ENCODE measurements at regions not wholly inside any gene's neighbourhood (a gene's known extent, or its start where the extent isn't known, plus 50 kb on each side); places are given as distances from the start of the nearest gene placed in this dataset.
"Not testable (repeated sequence)": the region's sequence is repeated elsewhere in the genome, so short reads cannot be mapped to it uniquely, and the experiment has no call there.

DNA sequence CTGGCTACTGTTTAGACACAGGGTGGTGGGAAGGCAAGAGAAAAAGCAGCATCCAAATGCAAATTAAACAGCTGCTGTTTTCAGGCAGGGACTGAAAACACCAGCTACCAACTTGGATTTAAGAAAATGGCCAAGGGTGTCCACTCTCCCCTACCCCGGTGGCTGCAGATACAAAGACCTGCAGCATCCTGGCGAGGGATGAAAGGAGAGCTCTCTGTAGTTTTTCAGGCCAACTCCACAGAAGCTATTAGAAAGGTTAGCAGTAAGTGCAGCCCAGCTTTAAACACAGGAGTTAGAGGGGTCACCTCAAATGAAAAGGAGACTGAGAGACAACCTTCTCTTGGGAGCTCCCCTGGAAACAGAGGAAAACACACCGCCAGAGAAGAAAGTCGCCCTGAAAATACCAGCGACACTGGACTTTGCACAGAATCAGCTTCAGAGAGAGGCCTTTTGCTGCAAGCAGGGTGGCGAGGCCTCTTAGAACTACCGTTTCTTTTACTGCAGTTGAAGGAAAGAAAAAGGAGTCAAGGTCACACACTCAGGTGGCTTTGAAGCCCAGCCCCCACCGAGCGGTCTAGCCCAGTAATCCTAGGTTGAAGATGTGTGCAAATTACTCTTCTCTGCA lies 74.4 kb upstream of the TIAM1 start:
- in situ Hi-C loops (cut with MboI; ENCODE audit: low sequenced_read_pairs) = no loop called here

DNA sequence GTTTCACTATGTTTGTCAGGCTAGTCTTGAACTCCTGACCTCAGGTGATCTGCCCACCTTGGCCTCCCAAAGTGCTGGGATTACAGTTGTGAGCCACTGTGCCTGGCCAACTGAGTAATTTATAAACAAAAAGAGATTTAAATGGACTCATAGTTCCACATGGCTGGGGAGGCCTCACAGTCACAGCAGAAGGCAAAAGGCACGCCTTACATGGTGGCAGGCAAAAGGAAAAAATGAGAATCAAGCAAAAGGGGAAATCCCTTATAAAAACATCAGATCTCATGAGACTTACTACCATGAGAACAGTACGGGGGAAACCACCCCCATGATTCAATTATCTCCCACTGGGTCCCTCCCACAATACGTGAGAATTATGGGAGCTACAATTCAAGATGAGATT lies 73.2 kb upstream of the TIAM1 start:
- in situ Hi-C loops (cut with MboI; ENCODE audit: low sequenced_read_pairs) = not testable (repeated sequence)

GRCh38 chr21:31416465-31416864 lies 72.4 kb upstream of the TIAM1 start:
- in situ Hi-C loops (cut with MboI; ENCODE audit: low sequenced_read_pairs) = no loop called here

DNA sequence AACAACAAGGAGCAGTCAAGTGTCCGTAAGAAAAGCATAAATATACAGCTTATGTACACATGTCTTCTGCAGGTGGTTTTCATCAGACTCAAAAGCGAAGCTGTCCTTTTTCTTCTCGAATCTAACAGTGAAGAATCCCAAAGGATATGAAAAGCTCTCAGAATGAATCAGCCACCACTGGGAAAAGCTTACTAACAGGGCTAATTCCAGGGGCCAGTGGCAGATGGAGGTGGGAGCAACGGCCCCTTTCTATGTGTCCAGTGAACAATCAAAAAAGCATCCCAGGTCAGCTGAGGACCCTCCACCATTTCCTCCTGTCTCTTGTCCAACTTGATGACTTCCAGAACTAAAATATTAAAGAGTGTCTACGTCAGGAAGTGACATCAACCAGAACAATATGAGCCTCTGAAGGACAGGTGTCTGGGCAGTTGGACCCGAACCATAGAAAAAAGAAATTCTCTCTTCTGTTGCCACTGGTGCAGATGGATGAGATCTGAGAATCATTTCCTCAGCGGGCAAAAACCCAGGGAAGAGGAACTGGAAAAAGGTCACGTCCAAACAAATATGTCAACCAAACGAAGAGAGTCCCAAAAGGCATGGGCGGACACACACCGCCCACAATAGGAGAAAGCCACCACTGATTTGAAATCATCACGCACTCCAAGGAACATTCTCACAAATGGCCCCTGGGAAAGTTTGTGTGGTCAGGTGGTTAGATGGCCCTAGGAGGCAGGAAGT lies 70.4 kb upstream of the TIAM1 start:
- in situ Hi-C loops (cut with MboI; ENCODE audit: low sequenced_read_pairs) = no loop called here

DNA sequence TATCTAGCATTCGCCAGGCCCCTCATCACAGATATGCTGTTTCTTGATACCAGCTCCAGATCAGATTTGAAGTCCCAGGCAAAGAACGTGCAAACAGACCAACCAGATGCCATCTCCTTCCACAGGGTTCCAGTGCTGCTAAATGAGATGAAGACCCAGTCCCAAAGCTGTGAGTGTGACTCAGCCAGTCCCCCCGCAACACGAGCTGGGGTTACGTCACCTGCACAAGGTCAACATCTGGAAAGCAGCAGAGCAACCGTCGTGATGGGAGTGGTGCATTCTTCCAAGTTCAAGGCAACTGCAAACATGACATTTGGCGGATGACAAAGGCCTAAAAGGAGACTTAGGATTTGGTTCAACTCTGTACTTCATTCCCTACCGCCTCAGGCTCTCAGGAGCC lies 69.6 kb upstream of the TIAM1 start:
- in situ Hi-C loops (cut with MboI; ENCODE audit: low sequenced_read_pairs) = no loop called here

DNA sequence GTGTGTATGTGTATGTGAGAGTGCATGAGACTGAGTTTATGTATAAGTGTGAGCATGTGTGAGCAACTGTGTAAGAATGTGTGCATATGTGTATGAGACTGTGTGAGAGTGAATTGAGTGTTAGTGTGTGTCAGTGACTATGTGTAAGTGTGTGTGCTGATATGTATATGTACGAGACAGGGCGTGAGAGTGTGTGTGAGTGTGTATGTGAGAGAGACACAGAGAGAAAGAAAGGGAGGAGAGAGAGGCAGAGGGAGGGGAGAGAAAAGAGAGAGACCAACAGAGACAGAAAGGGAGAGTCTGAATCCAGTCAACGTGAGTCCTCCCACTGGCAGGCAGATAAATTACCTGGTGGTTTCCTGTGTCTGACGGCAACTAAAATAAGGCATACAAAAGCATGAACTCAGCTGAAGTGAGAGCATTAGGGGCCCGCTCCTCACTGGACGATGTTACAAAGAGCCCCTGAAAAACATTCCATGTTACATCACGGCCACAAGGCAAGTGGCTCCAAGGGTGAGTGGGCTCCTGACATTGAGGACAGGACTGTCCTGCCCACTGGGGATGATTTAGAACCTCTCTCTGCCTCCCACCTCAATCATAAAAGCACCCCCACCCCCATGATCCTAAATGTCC lies 66.6 kb upstream of the TIAM1 start:
- in situ Hi-C loops (cut with MboI; ENCODE audit: low sequenced_read_pairs) = no loop called here

DNA sequence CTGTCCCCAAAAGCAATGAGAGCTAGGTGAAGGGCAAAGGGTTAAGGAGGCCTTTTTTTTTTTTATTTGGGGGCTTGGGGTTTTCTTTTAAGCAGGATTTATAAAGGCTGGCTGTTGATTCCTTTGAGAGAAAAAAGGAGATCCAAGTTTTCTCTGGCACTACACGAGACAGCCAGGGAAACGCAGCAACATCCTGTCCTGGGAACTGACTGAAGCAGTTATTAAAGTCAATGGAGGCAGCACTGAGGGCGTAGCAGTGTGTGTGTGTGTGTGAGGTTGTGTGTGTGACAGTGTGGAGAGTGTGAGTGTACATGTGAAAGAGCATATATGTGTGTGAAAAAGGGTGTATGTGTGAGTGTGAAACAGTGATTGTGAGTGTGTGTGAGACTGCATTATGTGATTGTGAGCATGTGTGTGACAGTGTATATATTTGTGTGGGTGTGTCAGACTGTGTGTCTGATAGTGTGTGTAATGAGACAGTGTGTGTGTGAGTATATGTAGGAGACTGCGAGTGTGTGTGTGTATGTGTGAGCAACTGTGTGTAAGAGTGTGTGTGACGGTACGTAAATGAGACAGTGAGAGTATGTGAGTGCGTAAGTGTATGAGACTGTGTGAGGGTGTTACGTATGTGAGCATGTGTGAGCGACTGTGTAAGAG lies 65.9 kb upstream of the TIAM1 start:
- in situ Hi-C loops (cut with MboI; ENCODE audit: low sequenced_read_pairs) = no loop called here

GRCh38 chr21:31408301-31409088 lies 64.4 kb upstream of the TIAM1 start:
- in situ Hi-C loops (cut with MboI; ENCODE audit: low sequenced_read_pairs) = no loop called here

DNA sequence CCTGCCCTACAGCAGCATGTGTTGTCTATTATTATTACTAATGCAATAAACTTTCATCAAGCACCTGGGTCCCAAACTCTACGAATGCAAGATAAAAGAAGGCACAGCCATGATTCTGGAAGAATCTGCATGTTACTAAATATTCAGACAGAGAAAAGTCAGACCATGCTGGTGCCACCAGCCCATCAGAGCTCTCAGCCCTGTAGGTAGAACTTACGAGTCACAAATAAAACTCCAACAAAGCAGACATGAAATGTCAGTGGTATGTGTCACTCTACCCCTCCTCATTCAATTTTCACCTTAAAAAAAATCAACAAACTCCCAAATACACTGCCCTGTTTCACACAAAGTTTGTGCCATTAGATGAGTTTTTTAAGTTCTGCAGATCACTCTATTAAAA lies 62.4 kb upstream of the TIAM1 start:
- in situ Hi-C loops (cut with MboI; ENCODE audit: low sequenced_read_pairs) = no loop called here

- in situ Hi-C loops (cut with MboI; ENCODE audit: low sequenced_read_pairs) = no loop called here
These were observed 61.5 kb upstream of the TIAM1 start for GRCh38 chr21:31405604-31406003.

GRCh38 chr21:31403596-31404333 lies 59.7 kb upstream of the TIAM1 start:
- in situ Hi-C loops (cut with MboI; ENCODE audit: low sequenced_read_pairs) = no loop called here

- in situ Hi-C loops (cut with MboI; ENCODE audit: low sequenced_read_pairs) = no loop called here
These were observed 55.5 kb upstream of the TIAM1 start for GRCh38 chr21:31399591-31399990.

- in situ Hi-C loops (cut with MboI; ENCODE audit: low sequenced_read_pairs) = no loop called here
These were observed 54.5 kb upstream of the TIAM1 start for GRCh38 chr21:31398574-31398973.

GRCh38 chr21:31397939-31398338 lies 53.9 kb upstream of the TIAM1 start:
- in situ Hi-C loops (cut with MboI; ENCODE audit: low sequenced_read_pairs) = no loop called here

DNA sequence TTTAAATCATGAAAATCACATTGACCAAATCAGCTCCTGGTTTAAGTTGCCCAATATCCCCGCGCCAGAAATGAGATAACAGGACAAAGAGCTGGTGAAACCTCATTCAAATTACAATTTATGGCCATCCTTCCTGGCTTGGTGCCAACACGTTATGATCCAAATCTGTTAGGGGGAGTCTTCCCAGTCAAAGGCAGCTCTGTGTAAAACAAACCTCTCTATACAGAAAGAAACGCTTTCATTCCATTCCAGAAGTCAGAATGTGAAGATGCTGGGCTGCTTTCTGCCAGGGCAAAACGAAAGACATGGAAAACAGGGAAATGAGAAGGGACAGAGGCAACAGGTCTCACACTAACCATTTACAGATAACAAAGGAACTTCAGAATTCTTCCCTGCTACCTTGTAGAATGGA lies 53.5 kb upstream of the TIAM1 start:
- in situ Hi-C loops (cut with MboI; ENCODE audit: low sequenced_read_pairs) = no loop called here

- in situ Hi-C loops (cut with MboI; ENCODE audit: low sequenced_read_pairs) = no loop called here
These were observed 53.0 kb upstream of the TIAM1 start for GRCh38 chr21:31397030-31397429.

GRCh38 chr21:31396399-31396798 lies 52.3 kb upstream of the TIAM1 start:
- in situ Hi-C loops (cut with MboI; ENCODE audit: low sequenced_read_pairs) = no loop called here

DNA sequence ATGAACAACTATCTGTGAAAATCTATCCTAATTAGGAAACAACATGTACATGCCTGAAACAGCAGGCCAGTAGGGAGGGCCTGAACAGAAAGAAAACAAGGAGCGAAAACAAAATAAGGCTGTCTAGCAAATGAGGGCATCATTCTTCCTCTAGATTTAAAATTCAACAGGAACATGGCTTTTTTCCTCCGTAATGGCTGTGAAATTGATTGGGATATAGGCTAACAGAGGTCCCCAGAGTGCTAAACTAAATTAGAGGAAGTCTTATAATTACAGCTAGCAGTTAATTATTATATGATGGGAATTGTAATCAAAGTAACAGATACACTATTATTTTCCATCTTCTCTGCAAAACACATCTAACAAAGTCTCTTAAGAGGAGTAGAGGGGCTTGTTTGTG lies 51.7 kb upstream of the TIAM1 start:
- in situ Hi-C loops (cut with MboI; ENCODE audit: low sequenced_read_pairs) = no loop called here

DNA sequence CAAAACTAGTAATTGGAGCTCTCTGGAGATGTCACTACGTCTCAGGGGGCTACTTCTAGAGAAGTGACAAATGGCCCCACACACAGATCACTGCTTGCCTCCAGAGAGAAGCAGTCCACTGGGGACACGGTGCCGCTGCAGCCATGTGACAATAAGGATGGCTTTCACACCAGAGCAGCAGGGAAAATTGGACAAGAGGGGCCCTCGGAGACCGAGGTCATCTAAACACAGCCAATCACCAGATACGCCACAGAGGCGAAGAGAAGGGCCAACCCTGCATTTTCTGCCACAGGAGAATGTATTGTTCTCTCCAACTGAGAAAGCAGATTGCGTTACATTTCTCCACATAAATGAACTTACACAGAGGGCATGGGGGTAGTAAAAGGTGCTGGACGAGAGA lies 51.2 kb upstream of the TIAM1 start:
- in situ Hi-C loops (cut with MboI; ENCODE audit: low sequenced_read_pairs) = no loop called here

DNA sequence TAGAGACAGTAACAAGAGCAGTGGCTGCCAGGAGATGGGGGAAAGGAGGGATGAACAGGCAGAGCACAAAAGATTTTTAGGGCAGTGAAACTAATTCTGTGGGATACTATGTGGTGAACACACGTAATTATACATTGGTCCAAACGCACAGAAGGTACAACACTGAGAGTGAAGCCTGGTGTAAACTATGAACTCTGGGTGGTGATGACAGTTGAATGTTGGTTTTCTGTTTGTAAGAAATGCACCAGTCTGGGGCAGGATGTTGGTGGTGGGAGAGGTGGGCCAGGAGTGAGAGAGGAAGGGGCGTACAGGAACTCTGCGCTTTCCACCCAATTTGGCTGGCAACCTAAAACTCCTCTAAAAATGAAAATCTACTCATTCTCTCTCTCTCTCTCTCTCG lies 50.2 kb upstream of the TIAM1 start:
- in situ Hi-C loops (cut with MboI; ENCODE audit: low sequenced_read_pairs) = no loop called here

All from HL-60/S4 treated with retinoic acid at 250 ng/mL for 4 days and 3 days (cell line).